Fibroblast of mammary gland (primary cell): ENCODE measurements at regions not wholly inside any gene's neighbourhood (a gene's known extent, or its start where the extent isn't known, plus 50 kb on each side); places are given as distances from the start of the nearest gene placed in this dataset.

Experiments
- DNase-seq: peaks from one replicate; pipeline ENCODE4 v3.0.0-alpha.2; 2010; ENCODE audit warnings: low read depth
- H3K4me3 ChIP-seq: 2 replicates; pipeline ENCODE4 v1.5.1; 2011; ENCODE audit warnings: low read depth, mild to moderate bottlenecking, low read length, moderate library complexity; ENCODE audit not compliant: control insufficient read depth
- TF ChIP-seq, protein P1 (sequence below): conservative IDR thresholded peaks from 2 replicates; pipeline ENCODE4 v1.5.1; 2011; ENCODE audit warnings: low read depth, low read length, inconsistent platforms; ENCODE audit not compliant: control insufficient read depth, insufficient read depth

DNA sequence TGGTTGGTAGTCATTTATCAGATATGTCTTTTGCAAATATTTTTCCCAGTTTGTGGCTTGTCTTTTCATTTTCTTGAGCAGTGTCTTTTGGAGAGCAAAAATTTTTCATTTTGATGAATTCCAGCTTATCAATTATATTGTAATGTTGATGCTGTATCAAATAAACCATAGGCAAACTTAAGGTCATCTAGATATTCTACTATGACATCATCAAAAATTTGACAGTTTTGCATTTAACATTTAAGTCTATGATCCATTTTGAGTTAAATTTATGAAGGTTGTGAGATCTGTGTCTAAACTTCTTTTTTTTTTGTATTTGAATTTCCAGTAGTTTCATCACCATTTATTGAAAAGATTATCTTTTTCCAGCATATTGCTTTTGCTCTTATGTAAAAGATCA is 505.5 kb upstream of the COX7C start:
- no peak for DNase-seq
- TF ChIP-seq, protein P1, sequence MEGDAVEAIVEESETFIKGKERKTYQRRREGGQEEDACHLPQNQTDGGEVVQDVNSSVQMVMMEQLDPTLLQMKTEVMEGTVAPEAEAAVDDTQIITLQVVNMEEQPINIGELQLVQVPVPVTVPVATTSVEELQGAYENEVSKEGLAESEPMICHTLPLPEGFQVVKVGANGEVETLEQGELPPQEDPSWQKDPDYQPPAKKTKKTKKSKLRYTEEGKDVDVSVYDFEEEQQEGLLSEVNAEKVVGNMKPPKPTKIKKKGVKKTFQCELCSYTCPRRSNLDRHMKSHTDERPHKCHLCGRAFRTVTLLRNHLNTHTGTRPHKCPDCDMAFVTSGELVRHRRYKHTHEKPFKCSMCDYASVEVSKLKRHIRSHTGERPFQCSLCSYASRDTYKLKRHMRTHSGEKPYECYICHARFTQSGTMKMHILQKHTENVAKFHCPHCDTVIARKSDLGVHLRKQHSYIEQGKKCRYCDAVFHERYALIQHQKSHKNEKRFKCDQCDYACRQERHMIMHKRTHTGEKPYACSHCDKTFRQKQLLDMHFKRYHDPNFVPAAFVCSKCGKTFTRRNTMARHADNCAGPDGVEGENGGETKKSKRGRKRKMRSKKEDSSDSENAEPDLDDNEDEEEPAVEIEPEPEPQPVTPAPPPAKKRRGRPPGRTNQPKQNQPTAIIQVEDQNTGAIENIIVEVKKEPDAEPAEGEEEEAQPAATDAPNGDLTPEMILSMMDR, result no peak
- H3K4me3 ChIP-seq, result no peak overlapping the region

DNA sequence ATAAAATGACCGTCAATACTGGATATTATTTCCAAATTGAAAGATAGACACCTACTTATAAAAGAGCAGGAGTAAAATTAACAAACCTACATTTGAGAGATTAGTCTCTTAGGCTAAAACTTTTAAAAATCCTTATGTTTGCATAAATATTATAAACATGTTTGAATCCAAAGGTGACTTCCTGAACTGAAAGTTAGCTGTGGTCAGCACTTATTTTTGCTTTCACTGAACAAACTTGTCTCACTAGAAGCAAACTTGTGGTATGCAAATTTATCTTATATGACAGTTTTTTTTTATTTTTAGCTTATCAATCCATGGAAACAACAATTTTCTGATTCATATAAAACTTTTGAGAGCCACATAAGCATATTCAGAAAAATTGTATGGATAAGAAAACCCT is 502.6 kb upstream of the COX7C start:
- H3K4me3 ChIP-seq, result no peak overlapping the region
- no peak for DNase-seq
- TF ChIP-seq, protein P1, result no peak

DNA sequence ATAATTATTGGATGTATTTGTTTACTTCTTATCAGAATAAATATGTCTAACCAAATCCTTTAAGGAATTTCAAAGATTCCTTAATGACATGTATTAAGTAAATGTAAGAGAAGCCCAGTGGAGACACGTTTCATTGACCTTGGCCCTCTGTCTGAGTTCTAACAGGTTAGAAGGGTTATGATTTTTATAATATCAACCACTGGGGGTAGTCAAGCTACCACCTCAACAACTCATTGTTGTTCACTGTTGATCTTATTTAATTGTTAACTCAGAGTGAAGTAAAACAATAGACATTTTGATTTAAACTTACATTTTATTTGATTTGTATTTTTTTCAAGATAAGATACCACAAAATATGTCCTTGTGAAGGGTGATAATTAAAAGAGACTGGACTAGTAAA is 499.2 kb upstream of the COX7C start:
- TF ChIP-seq, protein P1, result no peak
- DNase-seq, result no peak
- no peak overlapping the region for H3K4me3 ChIP-seq

DNA sequence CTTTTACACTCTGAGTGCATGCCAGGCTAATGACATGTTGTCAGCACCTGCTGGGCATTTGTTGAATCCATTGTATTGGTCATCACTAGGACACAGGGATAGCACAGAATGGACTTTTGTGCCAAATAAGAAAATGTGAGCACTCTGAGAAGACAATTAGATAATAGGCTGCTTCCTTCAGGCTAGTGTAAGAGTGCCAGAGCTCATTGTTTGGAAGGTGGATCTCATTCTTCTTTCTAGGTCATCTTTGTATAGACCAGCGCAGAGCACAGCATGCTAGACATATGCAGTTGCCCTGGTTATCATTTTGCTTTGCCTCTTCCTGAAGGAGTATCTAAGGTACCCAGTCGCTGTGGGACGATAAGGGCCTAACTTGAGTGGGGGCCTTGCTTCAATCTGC is 493.4 kb upstream of the COX7C start:
- H3K4me3 ChIP-seq, result no peak overlapping the region
- TF ChIP-seq, protein P1, result no peak
- no peak for DNase-seq

DNA sequence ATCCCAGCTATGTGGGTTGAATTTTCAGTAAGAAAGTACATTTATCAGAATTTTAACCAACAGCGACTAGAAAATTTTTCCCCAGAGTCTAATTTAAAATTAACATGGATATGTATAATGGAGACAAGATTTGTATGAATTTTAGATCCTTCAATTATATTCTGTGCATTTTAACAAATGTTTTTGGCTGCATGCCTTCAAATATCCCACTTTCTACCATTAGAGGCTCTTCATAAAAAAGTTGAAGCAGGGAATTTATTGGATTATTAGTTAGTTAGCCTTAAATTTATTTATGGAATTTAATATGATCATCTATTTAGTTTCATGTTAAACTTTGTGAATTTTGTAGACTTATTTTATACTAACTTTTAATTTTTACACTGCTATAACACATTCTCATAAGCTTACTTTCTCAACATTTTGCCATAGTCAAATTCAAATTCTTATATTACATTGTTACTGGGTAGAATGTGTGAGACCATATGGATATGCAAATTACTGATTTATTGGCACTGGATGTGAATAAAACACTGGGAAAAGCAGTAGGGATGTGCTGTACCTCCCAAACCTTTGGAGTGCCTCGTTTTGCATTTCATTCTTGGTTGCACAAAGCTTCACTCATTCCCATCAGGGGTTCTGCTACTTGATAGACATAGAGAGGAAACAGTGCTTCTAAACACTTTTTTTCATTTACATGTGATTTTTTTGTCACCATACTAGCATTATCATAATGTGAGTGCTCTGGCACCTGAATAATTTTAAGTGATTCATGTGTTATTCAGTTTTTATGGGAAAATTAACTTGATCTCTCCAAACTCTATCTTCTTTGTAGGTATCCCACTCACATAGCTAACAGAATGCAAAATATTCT is 491.8 kb upstream of the COX7C start:
- DNase-seq, result no peak
- TF ChIP-seq, protein P1, result no peak
- H3K4me3 ChIP-seq, result no peak overlapping the region

DNA sequence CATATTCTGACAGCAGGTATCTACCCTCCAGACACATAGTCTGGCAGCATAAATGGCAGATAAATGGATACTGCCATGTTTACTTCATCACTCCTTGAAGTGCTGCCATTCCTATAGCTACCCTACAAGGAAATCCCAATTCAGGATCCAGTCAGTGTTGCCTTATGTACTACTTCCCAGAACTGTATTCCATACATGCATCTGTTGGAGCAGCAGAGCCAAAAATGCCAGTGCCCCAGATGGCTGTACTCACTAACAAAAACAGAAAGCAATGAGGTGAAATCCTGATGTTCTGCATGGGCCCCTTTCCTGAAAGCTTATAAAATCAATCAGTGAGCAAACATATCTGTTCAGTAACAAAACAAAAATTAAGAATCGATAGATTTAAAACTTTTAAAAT is 490.0 kb upstream of the COX7C start:
- TF ChIP-seq, protein P1, result no peak
- DNase-seq, result no peak
- no peak overlapping the region for H3K4me3 ChIP-seq
